ENCODE measurements at regions not wholly inside any gene's neighbourhood (a gene's known extent, or its start where the extent isn't known, plus 50 kb on each side); places are given as distances from the start of the nearest gene placed in this dataset.

- Histone ChIP-seq H3K4me1 (no peaks in the 10 kb centered on the region), H3K36me3 (no peaks in the 10 kb centered on the region), H3K27ac (no peak overlapping the region), H3K9me3 (peaks cover 0 to 14% (median 0%) of the 10 kb centered on the region in 12 donors), H3K4me3 (no peak overlapping the region), H3K27me3 (no peaks in the 10 kb centered on the region)
- no peak for TF ChIP-seq POLR2A (IDR thresholded peaks at IDR 0.05)
- TF ChIP-seq CTCF (IDR thresholded peaks at IDR 0.05): no peak
- intact Hi-C loops (cut with DNase I): no loop called here
- DNase-seq (no peak), ATAC-seq (no peak)
- WGBS, 4 donors: 82 to 88% (median 85%) methylated on average over 5 of the region's 5 CpGs
Observed at GRCh38 chr5:126233256-126233655, 190.0 kb upstream of the GRAMD2B start.

- intact Hi-C loops (cut with DNase I): no loop called here
- H3K4me3 ChIP-seq: peak overlapping the region in 1 of 12 donors; percentile 45
Observed at GRCh38 chr5:126234563-126235195, 188.5 kb upstream of the GRAMD2B start.

GRCh38 chr5:126235628-126236027 lies 187.6 kb upstream of the GRAMD2B start:
- 52 to 66% (median 61%) methylated on average over 7 of the region's 7 CpGs for WGBS, 4 donors
- H3K4me3 ChIP-seq: peak overlapping the region in 3 of 12 donors; percentile 13 to 45 (median 20)
- ATAC-seq (peak; percentile 48 to 79 (median 56)), DNase-seq (peak in 2 of 5 donors; percentile 25 to 41)
- H3K27ac ChIP-seq: peak overlapping the region in 2 of 12 donors; percentile 15 to 22
- no peaks in the 10 kb centered on the region for H3K36me3 ChIP-seq
- TF ChIP-seq CTCF (IDR thresholded peaks at IDR 0.05) (no peak), POLR2A (IDR thresholded peaks at IDR 0.05) (no peak)
- intact Hi-C loops (cut with DNase I): no loop called here
- H3K9me3 ChIP-seq: no peaks in the 10 kb centered on the region
- no peaks in the 10 kb centered on the region for H3K27me3 ChIP-seq
- no peaks in the 10 kb centered on the region for H3K4me1 ChIP-seq

More at GRCh38 chr5:126234563-126235195, 188.5 kb upstream of the GRAMD2B start:
- WGBS, 4 donors: 58 to 62% (median 60%) methylated on average over 7 of the region's 7 CpGs
- Histone ChIP-seq H3K9me3 (no peaks in the 10 kb centered on the region), H3K27me3 (no peaks in the 10 kb centered on the region), H3K36me3 (no peaks in the 10 kb centered on the region), H3K4me1 (no peaks in the 10 kb centered on the region), H3K27ac (no peak overlapping the region)
- no peak for TF ChIP-seq POLR2A (IDR thresholded peaks at IDR 0.05)
- peak in 11 of 12 donors; percentile 19 to 50 (median 35) for TF ChIP-seq CTCF (IDR thresholded peaks at IDR 0.05)
- ATAC-seq (no peak), DNase-seq (no peak)

GRCh38 chr5:126236994-126237393 lies 186.2 kb upstream of the GRAMD2B start:
- no peak for TF ChIP-seq CTCF (IDR thresholded peaks at IDR 0.05)
- TF ChIP-seq POLR2A (IDR thresholded peaks at IDR 0.05): no peak
- Histone ChIP-seq H3K4me3 (no peak overlapping the region), H3K36me3 (no peaks in the 10 kb centered on the region), H3K27me3 (no peaks in the 10 kb centered on the region), H3K27ac (no peak overlapping the region), H3K4me1 (no peaks in the 10 kb centered on the region), H3K9me3 (no peaks in the 10 kb centered on the region)
- WGBS, 4 donors: 79 to 87% (median 86%) methylated on average over 2 of the region's 2 CpGs
- intact Hi-C loops (cut with DNase I): no loop called here
- DNase-seq (no peak), ATAC-seq (no peak)
